D721Med (cell line): ENCODE measurements at regions not wholly inside any gene's neighbourhood (a gene's known extent, or its start where the extent isn't known, plus 50 kb on each side); places are given as distances from the start of the nearest gene placed in this dataset.
A peak's percentile ranks its signal among the peaks of the same experiment; 100 is the strongest.

Experiments
- DNase-seq: peaks from one replicate; pipeline ENCODE4 v3.0.0; 2011; ENCODE audit warnings: low spot score; ENCODE audit not compliant: insufficient read length
- FAIRE-seq: peaks from 2 replicates; lab custom pipeline; 2011; peaks lifted over from hg19 to GRCh38; lab: Jason Lieb, UNC
- TF ChIP-seq, protein P1 (sequence below): IDR thresholded peaks from 2 replicates; pipeline ENCODE4 v1.5.1; 2012; ENCODE audit warnings: mild to moderate bottlenecking, control low read depth; ENCODE audit not compliant: insufficient read depth; ENCODE audit errors: missing control alignments

DNA sequence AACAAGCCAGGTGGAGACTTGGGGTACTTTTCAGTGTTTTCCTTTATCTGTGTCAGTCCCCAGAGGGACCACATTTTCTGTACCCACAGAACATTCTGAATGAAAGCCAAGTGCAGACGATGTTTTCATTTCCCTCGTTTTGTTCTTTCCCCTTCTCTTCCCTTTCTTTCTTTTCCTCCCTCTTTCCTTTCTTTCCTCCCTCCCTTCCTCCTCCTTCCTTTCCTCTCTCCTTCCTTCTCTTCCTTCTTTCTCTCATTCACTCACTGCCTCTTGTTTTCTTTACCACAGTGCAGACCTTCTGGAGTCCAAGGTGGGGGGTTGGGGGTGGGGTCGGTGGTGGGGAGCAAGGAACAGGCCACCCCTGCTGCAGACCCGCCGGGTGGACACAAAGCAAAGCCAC is 141.4 kb upstream of the MKI67 start:
- no peak for FAIRE-seq
- TF ChIP-seq, protein P1, sequence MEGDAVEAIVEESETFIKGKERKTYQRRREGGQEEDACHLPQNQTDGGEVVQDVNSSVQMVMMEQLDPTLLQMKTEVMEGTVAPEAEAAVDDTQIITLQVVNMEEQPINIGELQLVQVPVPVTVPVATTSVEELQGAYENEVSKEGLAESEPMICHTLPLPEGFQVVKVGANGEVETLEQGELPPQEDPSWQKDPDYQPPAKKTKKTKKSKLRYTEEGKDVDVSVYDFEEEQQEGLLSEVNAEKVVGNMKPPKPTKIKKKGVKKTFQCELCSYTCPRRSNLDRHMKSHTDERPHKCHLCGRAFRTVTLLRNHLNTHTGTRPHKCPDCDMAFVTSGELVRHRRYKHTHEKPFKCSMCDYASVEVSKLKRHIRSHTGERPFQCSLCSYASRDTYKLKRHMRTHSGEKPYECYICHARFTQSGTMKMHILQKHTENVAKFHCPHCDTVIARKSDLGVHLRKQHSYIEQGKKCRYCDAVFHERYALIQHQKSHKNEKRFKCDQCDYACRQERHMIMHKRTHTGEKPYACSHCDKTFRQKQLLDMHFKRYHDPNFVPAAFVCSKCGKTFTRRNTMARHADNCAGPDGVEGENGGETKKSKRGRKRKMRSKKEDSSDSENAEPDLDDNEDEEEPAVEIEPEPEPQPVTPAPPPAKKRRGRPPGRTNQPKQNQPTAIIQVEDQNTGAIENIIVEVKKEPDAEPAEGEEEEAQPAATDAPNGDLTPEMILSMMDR = no peak
- DNase-seq = no peak

DNA sequence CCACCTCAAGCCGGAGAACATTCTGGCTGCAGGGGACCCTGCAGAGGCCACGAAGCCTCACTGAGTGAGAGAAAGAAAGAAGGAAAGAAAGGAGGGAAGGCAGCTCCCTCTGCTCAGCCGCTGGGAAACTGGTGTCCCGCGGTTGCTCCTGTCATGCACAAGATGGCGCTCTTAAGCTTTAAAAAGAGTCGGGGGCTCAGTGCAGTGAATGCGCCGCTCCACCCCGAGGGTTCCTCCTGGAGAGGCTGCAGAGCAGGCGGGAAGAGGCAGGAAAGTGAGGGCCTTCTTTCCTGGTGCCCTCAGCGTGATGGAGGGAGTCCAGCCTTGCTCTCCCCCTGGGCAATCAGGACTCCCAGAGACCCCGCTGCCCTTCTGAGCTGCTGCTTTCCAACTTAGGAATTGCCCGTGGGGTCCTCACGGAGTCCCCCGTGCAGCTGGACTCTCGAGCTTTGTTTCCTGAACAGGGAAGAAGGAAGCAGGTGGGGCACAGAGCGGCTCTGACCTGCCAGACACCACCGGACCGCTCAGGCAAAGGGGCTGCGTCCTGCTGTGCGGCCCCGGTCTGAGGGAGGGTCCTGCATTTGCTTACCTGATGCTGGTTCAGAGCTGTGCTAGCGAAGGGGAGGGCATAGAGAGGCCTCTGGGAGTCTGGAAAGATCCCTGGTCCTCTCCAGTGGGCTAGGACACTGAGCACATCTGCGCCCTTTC is 141.9 kb upstream of the MKI67 start:
- TF ChIP-seq, protein P1 = peak; percentile 60
- FAIRE-seq = no peak
- DNase-seq = no peak

DNA sequence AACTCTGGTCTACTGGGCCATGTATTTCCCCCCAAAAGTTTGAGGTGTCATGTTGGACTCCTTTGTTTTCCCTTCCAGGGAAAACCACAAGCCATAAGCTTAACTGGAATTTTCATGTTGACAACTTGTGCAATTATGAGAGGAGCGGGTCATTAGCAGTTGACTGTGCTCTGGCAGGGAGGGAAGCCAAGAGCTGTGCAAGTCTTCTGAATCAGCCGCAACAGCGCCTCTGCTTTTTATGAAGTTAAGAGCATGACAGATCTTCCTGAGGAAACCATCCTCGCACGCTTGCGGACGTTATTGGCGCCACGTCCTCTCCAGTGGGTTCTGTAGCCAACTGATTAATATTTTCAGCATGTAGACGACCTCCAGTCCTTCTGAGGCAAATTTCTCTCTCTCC is 148.7 kb upstream of the MKI67 start:
- FAIRE-seq = no peak
- no peak for DNase-seq
- TF ChIP-seq, protein P1 = no peak

DNA sequence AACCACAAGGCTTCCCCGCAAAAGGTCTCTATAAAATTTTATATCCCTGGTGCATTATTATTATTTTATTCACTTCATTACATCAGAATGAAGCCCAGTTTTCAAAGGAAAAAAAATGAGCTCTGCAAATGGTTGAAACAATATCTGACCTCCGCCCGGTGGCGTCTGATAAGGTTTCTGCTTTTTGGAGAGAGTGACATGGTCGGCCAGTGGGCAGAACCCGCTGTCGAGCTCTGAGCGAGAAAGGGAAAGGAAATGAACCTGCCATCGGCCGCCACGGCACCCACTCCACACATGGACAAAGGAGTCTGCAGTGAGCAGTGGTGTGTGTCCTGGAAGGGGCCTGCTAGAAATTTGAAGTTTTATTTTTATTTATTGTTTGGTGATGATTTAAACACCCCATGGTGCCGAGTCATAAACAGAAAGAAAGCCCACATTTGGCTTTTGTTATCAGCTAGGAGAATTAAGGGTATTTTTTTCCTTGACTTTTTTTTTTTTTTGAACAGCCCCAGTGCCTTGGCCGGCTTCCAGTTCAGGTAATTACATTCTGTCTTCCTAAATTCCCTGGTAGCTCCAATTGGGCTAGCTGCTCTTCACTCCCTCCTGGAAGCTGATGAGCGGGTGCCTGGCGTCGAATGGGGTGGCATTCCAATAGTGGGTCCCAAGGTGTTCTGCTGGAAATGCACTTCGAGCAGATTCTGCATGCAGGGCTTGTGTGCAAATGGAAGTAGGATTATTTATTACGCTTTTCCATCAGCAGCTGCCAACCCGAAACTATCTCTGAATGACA is 149.4 kb upstream of the MKI67 start:
- FAIRE-seq (no peak), DNase-seq (no peak)
- TF ChIP-seq, protein P1 = no peak

DNA sequence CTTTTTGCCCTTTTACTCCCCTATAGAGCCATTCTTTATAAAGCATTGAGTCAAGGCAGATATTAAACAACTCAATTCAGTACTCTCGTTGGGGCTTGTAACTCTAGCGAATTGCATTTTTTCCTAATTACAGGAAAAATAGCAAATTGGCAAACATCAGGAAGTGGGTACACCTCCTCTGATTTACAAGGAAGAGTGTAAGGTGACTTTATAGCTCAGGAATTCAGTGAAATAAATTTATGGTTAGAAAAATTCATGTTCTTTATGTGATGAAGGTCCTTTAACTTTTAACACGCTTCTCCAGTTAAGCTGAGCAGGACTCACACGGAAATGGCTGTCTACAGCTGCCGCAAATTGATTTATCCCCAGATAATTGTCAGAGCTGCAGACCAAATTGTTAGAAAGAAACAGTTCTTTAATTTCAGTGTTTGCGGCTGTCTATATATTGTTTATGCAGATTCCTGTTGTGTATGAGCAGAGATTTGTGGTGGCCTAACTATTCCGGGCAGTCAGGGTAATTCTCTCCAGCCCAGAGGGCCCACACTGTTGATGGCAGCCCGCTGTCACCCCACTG is 151.1 kb upstream of the MKI67 start:
- FAIRE-seq = no peak
- TF ChIP-seq, protein P1 = no peak

DNA sequence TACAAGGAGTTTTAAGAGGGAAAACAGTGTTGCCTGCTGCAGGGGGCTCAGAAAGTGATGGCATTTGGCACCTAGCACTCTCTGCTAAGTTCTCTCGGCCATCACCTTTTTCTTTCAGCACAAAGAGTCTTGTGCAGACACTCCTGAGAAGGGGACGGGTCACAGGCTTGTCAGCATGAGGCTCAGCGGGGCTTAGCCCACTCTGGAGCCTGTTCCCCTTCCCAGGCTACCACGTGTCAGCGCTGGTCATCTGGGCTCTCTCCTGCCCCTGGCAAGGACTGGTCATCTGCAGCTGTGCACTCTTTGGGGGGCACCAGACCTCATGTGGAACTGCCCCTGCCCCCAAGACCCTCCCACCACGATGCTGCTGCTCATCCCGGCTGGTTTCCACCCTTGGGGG is 152.1 kb upstream of the MKI67 start:
- FAIRE-seq = no peak
- TF ChIP-seq, protein P1 = no peak
- DNase-seq = no peak

More for the DNA sequence above, 151.1 kb upstream of the MKI67 start:
- no peak for DNase-seq
